HepG2 (cell line): ENCODE measurements at regions not wholly inside any gene's neighbourhood (a gene's known extent, or its start where the extent isn't known, plus 50 kb on each side); places are given as distances from the start of the nearest gene placed in this dataset.

Experiments used
- BRD4 ChIP-seq: sonication (generic); formaldehyde crosslinking; IDR thresholded peaks from 2 replicates; pipeline ENCODE4 v1.4.0; 2020; ENCODE audit warnings: missing genetic modification reagents
- DZIP1 ChIP-seq: sonication (generic); formaldehyde crosslinking; IDR thresholded peaks from 2 replicates; pipeline ENCODE4 v1.5.0; 2020; ENCODE audit warnings: mild to moderate bottlenecking, missing genetic modification reagents
- ELF3 ChIP-seq: IDR thresholded peaks from 2 replicates; pipeline ENCODE4 v1.6.1; 2016; ENCODE audit warnings: missing genetic modification reagents, missing compliant biosample characterization
- GZF1 ChIP-seq: sonication (generic); formaldehyde crosslinking; IDR thresholded peaks from 2 replicates; pipeline ENCODE4 v1.5.1; 2020; ENCODE audit warnings: mild to moderate bottlenecking, missing genetic modification reagents
- HBP1 ChIP-seq: IDR thresholded peaks from 2 replicates; pipeline ENCODE4 v1.6.1; 2016; ENCODE audit warnings: low read depth, control low read depth
- MNT ChIP-seq: fragments of 450-650 bp; IDR thresholded peaks from 2 replicates; pipeline ENCODE4 v1.6.1; 2016
- MYPOP ChIP-seq: sonication (generic); formaldehyde crosslinking; IDR thresholded peaks from 2 replicates; pipeline ENCODE4 v1.8.1; 2023; ENCODE audit warnings: mild to moderate bottlenecking, moderate library complexity, missing genetic modification reagents
- PRMT3 ChIP-seq: sonication (generic); formaldehyde crosslinking; IDR thresholded peaks from 2 replicates; pipeline ENCODE4 v1.8.1; 2022; ENCODE audit warnings: low read depth, mild to moderate bottlenecking, moderate library complexity, missing genetic modification reagents, borderline replicate concordance
- RAD21 ChIP-seq: fragments of 450-650 bp; formaldehyde crosslinking; IDR thresholded peaks from 2 replicates; pipeline ENCODE4 v1.5.0; 2020; ENCODE audit warnings: mild to moderate bottlenecking
- SMAD1 ChIP-seq: sonication (generic); formaldehyde crosslinking; IDR thresholded peaks from 2 replicates; pipeline ENCODE4 v1.4.0; 2020; ENCODE audit warnings: missing genetic modification reagents, low read depth, mild to moderate bottlenecking, borderline replicate concordance
- SNRNP70 ChIP-seq: fragments of 200-400 bp; formaldehyde crosslinking; IDR thresholded peaks from 2 replicates; pipeline ENCODE4 v1.6.1; 2017; ENCODE audit warnings: mild to moderate bottlenecking, low read depth, low read length, moderate library complexity
- TEAD3 ChIP-seq: optimal IDR thresholded peaks from 2 replicates; pipeline ENCODE3; 2016; ENCODE audit warnings: borderline replicate concordance
- TFAP4 ChIP-seq: sonication (generic); IDR thresholded peaks from 2 replicates; pipeline ENCODE4 v1.6.1; 2016; ENCODE audit warnings: low read depth, borderline replicate concordance
- ZC3H13 ChIP-seq: sonication (generic); formaldehyde crosslinking; IDR thresholded peaks from 2 replicates; pipeline ENCODE4 v1.8.1; 2023; ENCODE audit warnings: mild to moderate bottlenecking, missing genetic modification reagents, moderate library complexity
- ZMYM3 ChIP-seq: sonication (generic); formaldehyde crosslinking; IDR thresholded peaks from 2 replicates; pipeline ENCODE4 v1.5.1; 2020; ENCODE audit warnings: mild to moderate bottlenecking, missing genetic modification reagents
- ZNF329 ChIP-seq: sonication (generic); formaldehyde crosslinking; IDR thresholded peaks from 2 replicates; pipeline ENCODE4 v1.9.0; 2021; ENCODE audit warnings: low read depth, mild to moderate bottlenecking, missing genetic modification reagents
- ZNF543 ChIP-seq: sonication (generic); formaldehyde crosslinking; IDR thresholded peaks from 2 replicates; pipeline ENCODE4 v1.4.0; 2020; ENCODE audit warnings: mild to moderate bottlenecking, missing genetic modification reagents
- ZNF678 ChIP-seq: sonication (generic); formaldehyde crosslinking; IDR thresholded peaks from 2 replicates; pipeline ENCODE4 v1.4.0; 2020; ENCODE audit warnings: mild to moderate bottlenecking, missing genetic modification reagents
- ZSCAN30 ChIP-seq: sonication (generic); formaldehyde crosslinking; IDR thresholded peaks from 2 replicates; pipeline ENCODE4 v1.5.0; 2020; ENCODE audit warnings: mild to moderate bottlenecking, missing genetic modification reagents
- ZSCAN5A ChIP-seq: sonication (generic); formaldehyde crosslinking; IDR thresholded peaks from 2 replicates; pipeline ENCODE4 v1.8.0; 2022; ENCODE audit warnings: mild to moderate bottlenecking, missing genetic modification reagents, borderline replicate concordance

- no peak for TF ChIP-seq ZNF543
- no peak for TF ChIP-seq TFAP4
- no peak for TF ChIP-seq ZNF329 (CRISPR knock-in tag)
- peak; percentile 62; the same call in 1 of the 2 replicates for TF ChIP-seq MYPOP
- TF ChIP-seq ELF3: 0 out of 2 replicates have a peak, but pooled peaks have one; percentile 44
- no peak for TF ChIP-seq ZSCAN30
- TF ChIP-seq MNT: 0 out of 2 replicates have a peak, but pooled peaks have one; percentile 6
- peak; percentile 93 for TF ChIP-seq RAD21 (CRISPR knock-in tag)
- TF ChIP-seq SMAD1: no peak
- no peak for TF ChIP-seq SNRNP70
- no peak for TF ChIP-seq GZF1 (CRISPR knock-in tag)
- 0 out of 2 replicates have a peak, but pooled peaks have one; percentile 54 for TF ChIP-seq HBP1
- TF ChIP-seq ZMYM3 (CRISPR knock-in tag): no peak
- TF ChIP-seq PRMT3 (CRISPR knock-in tag): no peak; the same call in 1 of the 2 replicates
- 0 out of 2 replicates have a peak, but pooled peaks have one; percentile 34 for TF ChIP-seq BRD4
- no peak for TF ChIP-seq ZNF678 (CRISPR knock-in tag)
- TF ChIP-seq ZC3H13 (CRISPR knock-in tag): no peak
- 0 out of 2 replicates have a peak, but pooled peaks have one; percentile 51 for TF ChIP-seq DZIP1 (CRISPR knock-in tag)
- TF ChIP-seq ZSCAN5A (CRISPR knock-in tag): no peak
- peak; percentile 48 for TF ChIP-seq TEAD3
Observed at GRCh38 chr20:57092112-57092899, 174.1 kb downstream of the BMP7 start (continued).
